HUES48 (cell line): ENCODE measurements at regions not wholly inside any gene's neighbourhood (a gene's known extent, or its start where the extent isn't known, plus 50 kb on each side); places are given as distances from the start of the nearest gene placed in this dataset.
A peak's percentile ranks its signal among the peaks of the same experiment; 100 is the strongest.

Experiments used
- H3K27ac ChIP-seq: one replicate; pipeline ENCODE4 v1.7.0; 2013; ENCODE audit warnings: low read depth, low read length, inconsistent platforms
- H3K27me3 ChIP-seq: 2 replicates; pipeline ENCODE4 v1.6.1; 2013; ENCODE audit warnings: mild to moderate bottlenecking, low read length; ENCODE audit not compliant: control insufficient read depth, insufficient read depth
- H3K36me3 ChIP-seq: 2 replicates; pipeline ENCODE4 v1.6.1; 2013; ENCODE audit warnings: low read length; ENCODE audit not compliant: control insufficient read depth, insufficient read depth
- H3K4me1 ChIP-seq: 2 replicates; pipeline ENCODE4 v1.6.1; 2013; ENCODE audit warnings: mild to moderate bottlenecking, low read length; ENCODE audit not compliant: control insufficient read depth, insufficient read depth
- H3K4me3 ChIP-seq: 2 replicates; pipeline ENCODE4 v1.5.1; 2013; ENCODE audit warnings: mild to moderate bottlenecking, low read depth, low read length
- H3K9ac ChIP-seq: 2 replicates; pipeline ENCODE4 v1.6.1; 2013; ENCODE audit warnings: mild to moderate bottlenecking, low read depth, low read length, moderate library complexity
- H3K9me3 ChIP-seq: 2 replicates; pipeline ENCODE4 v1.6.1; 2013; ENCODE audit warnings: low read length; ENCODE audit not compliant: control insufficient read depth, insufficient read depth

- Histone ChIP-seq H3K9me3 (no peaks in the 10 kb centered on the region), H3K27me3 (no peaks in the 10 kb centered on the region), H3K9ac (no peak overlapping the region), H3K36me3 (no peaks in the 10 kb centered on the region), H3K4me3 (no peak overlapping the region), H3K27ac (peak overlapping the region; percentile 9), H3K4me1 (0 out of 2 replicates have a peak, but pooled peaks cover 7% of the 10 kb centered on the region)
Measured at GRCh38 chr7:36037121-36037662, 115.9 kb upstream of the EEPD1 start.

GRCh38 chr7:36038063-36038721 lies 114.9 kb upstream of the EEPD1 start:
- H3K4me1 ChIP-seq = 0 out of 2 replicates have a peak, but pooled peaks cover 7% of the 10 kb centered on the region
- no peak overlapping the region for H3K27ac ChIP-seq
- H3K9me3 ChIP-seq = no peaks in the 10 kb centered on the region

GRCh38 chr7:36039243-36039642 lies 113.8 kb upstream of the EEPD1 start:
- H3K9ac ChIP-seq = no peak overlapping the region
- H3K9me3 ChIP-seq = no peaks in the 10 kb centered on the region
- no peaks in the 10 kb centered on the region for H3K36me3 ChIP-seq
- no peaks in the 10 kb centered on the region for H3K27me3 ChIP-seq
- no peak overlapping the region for H3K4me3 ChIP-seq
- no peak overlapping the region for H3K27ac ChIP-seq
- 0 out of 2 replicates have a peak, but pooled peaks cover 7% of the 10 kb centered on the region for H3K4me1 ChIP-seq

More at GRCh38 chr7:36038063-36038721, 114.9 kb upstream of the EEPD1 start:
- H3K9ac ChIP-seq = no peak overlapping the region
- H3K4me3 ChIP-seq = no peak overlapping the region
- H3K36me3 ChIP-seq = no peaks in the 10 kb centered on the region
- no peaks in the 10 kb centered on the region for H3K27me3 ChIP-seq

GRCh38 chr7:36039671-36040070 lies 113.4 kb upstream of the EEPD1 start:
- no peaks in the 10 kb centered on the region for H3K36me3 ChIP-seq
- H3K27me3 ChIP-seq = no peaks in the 10 kb centered on the region
- no peak overlapping the region for H3K9ac ChIP-seq
- no peak overlapping the region for H3K27ac ChIP-seq
- no peak overlapping the region for H3K4me3 ChIP-seq
- H3K4me1 ChIP-seq = 0 out of 2 replicates have a peak, but pooled peaks cover 7% of the 10 kb centered on the region
- no peaks in the 10 kb centered on the region for H3K9me3 ChIP-seq

- Histone ChIP-seq H3K9ac (no peak overlapping the region), H3K4me1 (peaks cover 7% of the 10 kb centered on the region; the same call in 1 of the 2 replicates), H3K9me3 (no peaks in the 10 kb centered on the region), H3K27me3 (no peaks in the 10 kb centered on the region), H3K27ac (no peak overlapping the region), H3K36me3 (no peaks in the 10 kb centered on the region), H3K4me3 (no peak overlapping the region)
Measured at GRCh38 chr7:36040679-36041078, 112.4 kb upstream of the EEPD1 start.

GRCh38 chr7:36044101-36044892 lies 108.8 kb upstream of the EEPD1 start:
- Histone ChIP-seq H3K9me3 (no peaks in the 10 kb centered on the region), H3K27ac (no peak overlapping the region), H3K4me1 (peaks cover 7% of the 10 kb centered on the region; the same call in 1 of the 2 replicates), H3K4me3 (no peak overlapping the region), H3K27me3 (no peaks in the 10 kb centered on the region), H3K9ac (no peak overlapping the region), H3K36me3 (no peaks in the 10 kb centered on the region)

GRCh38 chr7:36045326-36045725 lies 107.7 kb upstream of the EEPD1 start:
- Histone ChIP-seq H3K36me3 (no peaks in the 10 kb centered on the region), H3K9ac (no peak overlapping the region), H3K4me3 (no peak overlapping the region), H3K9me3 (no peaks in the 10 kb centered on the region), H3K4me1 (peaks cover 8% of the 10 kb centered on the region; the same call in 1 of the 2 replicates), H3K27ac (no peak overlapping the region), H3K27me3 (no peaks in the 10 kb centered on the region)

GRCh38 chr7:36045830-36046341 lies 107.2 kb upstream of the EEPD1 start:
- Histone ChIP-seq H3K9ac (no peak overlapping the region), H3K27me3 (no peaks in the 10 kb centered on the region), H3K27ac (no peak overlapping the region), H3K9me3 (no peaks in the 10 kb centered on the region), H3K4me1 (peaks cover 2% of the 10 kb centered on the region; the same call in 1 of the 2 replicates), H3K36me3 (no peaks in the 10 kb centered on the region), H3K4me3 (no peak overlapping the region)

GRCh38 chr7:36047091-36047658 lies 105.9 kb upstream of the EEPD1 start:
- no peak overlapping the region for H3K4me3 ChIP-seq
- H3K27me3 ChIP-seq = no peaks in the 10 kb centered on the region
- H3K27ac ChIP-seq = no peak overlapping the region
- H3K4me1 ChIP-seq = peaks cover 2% of the 10 kb centered on the region; the same call in 1 of the 2 replicates
- no peak overlapping the region for H3K9ac ChIP-seq
- H3K9me3 ChIP-seq = no peaks in the 10 kb centered on the region
- no peaks in the 10 kb centered on the region for H3K36me3 ChIP-seq

- peaks cover 2% of the 10 kb centered on the region; the same call in 1 of the 2 replicates for H3K4me1 ChIP-seq
- H3K9ac ChIP-seq = no peak overlapping the region
- H3K36me3 ChIP-seq = no peaks in the 10 kb centered on the region
- H3K27ac ChIP-seq = no peak overlapping the region
- no peak overlapping the region for H3K4me3 ChIP-seq
- H3K27me3 ChIP-seq = no peaks in the 10 kb centered on the region
- H3K9me3 ChIP-seq = no peaks in the 10 kb centered on the region
Measured at GRCh38 chr7:36048141-36048901, 104.7 kb upstream of the EEPD1 start.
